Fibroblast of lung (primary cell): ENCODE measurements at regions not wholly inside any gene's neighbourhood (a gene's known extent, or its start where the extent isn't known, plus 50 kb on each side); places are given as distances from the start of the nearest gene placed in this dataset.

Source experiments
- DNase-seq, 2 donors: peaks; one replicate each; pipeline versions ENCODE4 v3.0.0 to v3.0.0-alpha.2; 2010; ENCODE audit warnings: low read depth in 2 of 2
- H2AFZ ChIP-seq: 2 replicates; pipeline ENCODE4 v1.5.1; 2012; ENCODE audit warnings: low read length, control low read depth, inconsistent platforms
- H3K27ac ChIP-seq: 2 replicates; pipeline ENCODE4 v1.5.1; 2011; ENCODE audit warnings: low read length, control low read depth; ENCODE audit not compliant: insufficient read depth
- H3K27me3 ChIP-seq: 2 replicates; pipeline ENCODE4 v1.5.1; 2011; ENCODE audit warnings: mild to moderate bottlenecking, low read length; ENCODE audit not compliant: control insufficient read depth, insufficient read depth
- H3K36me3 ChIP-seq: 2 replicates; pipeline ENCODE4 v1.5.1; 2011; ENCODE audit warnings: low read length; ENCODE audit not compliant: control insufficient read depth, insufficient read depth
- H3K4me1 ChIP-seq: 2 replicates; pipeline ENCODE4 v1.5.1; 2011; ENCODE audit warnings: low read length; ENCODE audit not compliant: control insufficient read depth, insufficient read depth; ENCODE audit errors: extremely low read depth
- H3K4me2 ChIP-seq: 2 replicates; pipeline ENCODE4 v1.5.1; 2011; ENCODE audit warnings: low read length, control low read depth; ENCODE audit not compliant: insufficient read depth; ENCODE audit errors: extremely low read depth
- H3K4me3 ChIP-seq, 4 experiments: fragments of 200-600 bp in 1 of 4; sonication (generic) in 1 of 4; replicated peaks in 1 of 4; 2 replicates each; pipeline ENCODE4 v1.5.1; 2011 to 2016; ENCODE audit warnings: low read length in 4 of 4, low read depth in 3 of 4, mild to moderate bottlenecking in 3 of 4, control low read depth in 2 of 4, inconsistent platforms in 1 of 4, mixed read lengths in 1 of 4; ENCODE audit not compliant: insufficient read depth in 1 of 4; ENCODE audit errors: control extremely low read depth in 1 of 4
- H3K79me2 ChIP-seq: 2 replicates; pipeline ENCODE4 v1.5.1; 2012; ENCODE audit warnings: mild to moderate bottlenecking, low read length, inconsistent platforms; ENCODE audit not compliant: control insufficient read depth, insufficient read depth
- H3K9ac ChIP-seq: 2 replicates; pipeline ENCODE4 v1.5.1; 2011; ENCODE audit warnings: mild to moderate bottlenecking, low read length, control low read depth; ENCODE audit not compliant: insufficient read depth
- H3K9me3 ChIP-seq: 2 replicates; pipeline ENCODE4 v1.5.1; 2012; ENCODE audit warnings: low read depth, low read length; ENCODE audit not compliant: control insufficient read depth, insufficient read depth
- H4K20me1 ChIP-seq: 2 replicates; pipeline ENCODE4 v1.5.1; 2011; ENCODE audit warnings: low read length; ENCODE audit not compliant: control insufficient read depth, insufficient read depth; ENCODE audit errors: extremely low read depth
- EZH2 ChIP-seq: IDR thresholded peaks from 2 replicates; pipeline ENCODE4 v1.5.1; 2012; ENCODE audit warnings: low read length, control low read depth, mild to moderate bottlenecking; ENCODE audit errors: missing control alignments
- TF ChIP-seq, protein P1 (sequence below), 2 donors: IDR thresholded peaks in 1 of 2; conservative IDR thresholded peaks in 1 of 2; 1 replicate in 1 of 2; 2 replicates in 1 of 2; pipeline ENCODE4 v1.5.1; 2011 to 2012; ENCODE audit warnings: low read length in 2 of 2, control low read depth in 1 of 2, inconsistent platforms in 1 of 2, low read depth in 1 of 2, mild to moderate bottlenecking in 1 of 2

DNA sequence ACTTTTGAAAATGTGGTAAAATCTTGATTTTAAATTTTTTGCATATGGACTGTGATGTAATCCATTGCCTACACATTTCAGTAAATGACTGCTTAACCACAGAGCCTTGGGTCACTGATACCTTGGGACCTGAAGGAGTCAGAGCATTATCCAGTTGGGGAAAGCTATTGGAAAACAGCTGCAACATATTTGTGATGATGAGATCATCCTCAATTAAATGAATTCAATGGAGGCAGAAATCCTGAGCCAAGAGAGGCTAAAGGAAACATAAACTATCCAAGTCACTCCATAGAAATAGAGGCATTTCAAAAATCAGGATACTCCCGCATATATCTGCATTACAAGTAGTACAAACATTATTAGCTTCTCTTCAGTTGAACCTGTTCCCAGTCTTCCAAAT is 99.8 kb upstream of the PRMT6 start:
- DNase-seq: peak; percentile 46 to 64
- H3K9me3 ChIP-seq: no peaks in the 10 kb centered on the region
- no peak overlapping the region for H3K4me2 ChIP-seq
- TF ChIP-seq EZH2: no peak
- TF ChIP-seq, protein P1, sequence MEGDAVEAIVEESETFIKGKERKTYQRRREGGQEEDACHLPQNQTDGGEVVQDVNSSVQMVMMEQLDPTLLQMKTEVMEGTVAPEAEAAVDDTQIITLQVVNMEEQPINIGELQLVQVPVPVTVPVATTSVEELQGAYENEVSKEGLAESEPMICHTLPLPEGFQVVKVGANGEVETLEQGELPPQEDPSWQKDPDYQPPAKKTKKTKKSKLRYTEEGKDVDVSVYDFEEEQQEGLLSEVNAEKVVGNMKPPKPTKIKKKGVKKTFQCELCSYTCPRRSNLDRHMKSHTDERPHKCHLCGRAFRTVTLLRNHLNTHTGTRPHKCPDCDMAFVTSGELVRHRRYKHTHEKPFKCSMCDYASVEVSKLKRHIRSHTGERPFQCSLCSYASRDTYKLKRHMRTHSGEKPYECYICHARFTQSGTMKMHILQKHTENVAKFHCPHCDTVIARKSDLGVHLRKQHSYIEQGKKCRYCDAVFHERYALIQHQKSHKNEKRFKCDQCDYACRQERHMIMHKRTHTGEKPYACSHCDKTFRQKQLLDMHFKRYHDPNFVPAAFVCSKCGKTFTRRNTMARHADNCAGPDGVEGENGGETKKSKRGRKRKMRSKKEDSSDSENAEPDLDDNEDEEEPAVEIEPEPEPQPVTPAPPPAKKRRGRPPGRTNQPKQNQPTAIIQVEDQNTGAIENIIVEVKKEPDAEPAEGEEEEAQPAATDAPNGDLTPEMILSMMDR (conservative IDR thresholded peaks at IDR 0.05 in 1 of 2, IDR thresholded peaks at IDR 0.05 in 1 of 2; ENCODE audit: low read depth in 1 of 2, low read length in 2 of 2): no peak
- H3K4me3 ChIP-seq: no peak overlapping the region
- no peak overlapping the region for H3K9ac ChIP-seq
- no peaks in the 10 kb centered on the region for H3K36me3 ChIP-seq
- H3K79me2 ChIP-seq: no peaks in the 10 kb centered on the region
- no peaks in the 10 kb centered on the region for H3K27me3 ChIP-seq
- no peak overlapping the region for H2AFZ ChIP-seq
- no peaks in the 10 kb centered on the region for H3K4me1 ChIP-seq
- H3K27ac ChIP-seq: no peak overlapping the region
- no peaks in the 10 kb centered on the region for H4K20me1 ChIP-seq

DNA sequence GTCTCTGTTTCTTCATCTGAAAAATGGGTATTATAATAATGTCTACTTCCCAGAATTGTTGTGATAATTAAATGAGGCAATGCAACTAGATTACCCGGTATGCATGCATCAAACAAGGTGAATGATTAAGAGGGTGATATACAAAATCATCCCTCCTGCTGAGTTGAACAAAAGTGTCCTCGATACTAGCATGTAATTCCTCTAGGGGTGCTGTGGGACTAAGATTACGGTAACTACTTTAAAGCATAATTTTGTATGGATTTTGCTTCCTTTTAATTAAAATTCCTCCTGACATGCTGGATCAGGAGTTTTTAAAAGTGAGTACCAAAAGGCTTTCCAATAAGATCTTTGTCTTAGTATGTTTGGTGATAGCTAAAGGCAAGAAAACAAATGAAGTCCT is 98.7 kb upstream of the PRMT6 start:
- Histone ChIP-seq H3K9ac (no peak overlapping the region), H3K36me3 (no peaks in the 10 kb centered on the region), H4K20me1 (no peaks in the 10 kb centered on the region), H2AFZ (no peak overlapping the region), H3K4me1 (no peaks in the 10 kb centered on the region), H3K79me2 (no peaks in the 10 kb centered on the region), H3K27ac (no peak overlapping the region), H3K4me2 (no peak overlapping the region), H3K9me3 (no peaks in the 10 kb centered on the region), H3K4me3 (no peak overlapping the region), H3K27me3 (no peaks in the 10 kb centered on the region)
- no peak for TF ChIP-seq EZH2
- TF ChIP-seq, protein P1 (conservative IDR thresholded peaks at IDR 0.05 in 1 of 2, IDR thresholded peaks at IDR 0.05 in 1 of 2; ENCODE audit: low read depth in 1 of 2, low read length in 2 of 2): no peak
- no peak for DNase-seq

DNA sequence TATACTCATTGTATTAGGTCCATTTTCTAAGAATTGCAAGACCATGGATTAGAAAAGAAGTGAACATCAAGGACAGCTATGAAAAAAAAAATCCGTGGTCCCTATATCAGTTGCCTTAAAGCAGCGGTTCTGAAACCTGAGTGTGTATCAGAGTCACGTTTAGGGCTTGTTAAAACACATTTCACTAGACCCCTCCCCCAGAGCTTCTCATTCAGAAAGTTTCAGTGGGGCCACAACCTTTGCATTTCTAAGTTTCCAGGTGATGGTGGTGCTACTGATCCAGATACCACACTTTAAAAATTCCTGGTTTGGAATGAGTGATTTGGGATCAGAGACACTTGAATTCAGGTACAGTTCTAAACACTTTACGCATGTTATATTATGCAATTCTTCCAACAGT is 96.1 kb upstream of the PRMT6 start:
- no peak overlapping the region for H2AFZ ChIP-seq
- H3K36me3 ChIP-seq: no peaks in the 10 kb centered on the region
- no peak for TF ChIP-seq EZH2
- TF ChIP-seq, protein P1 (conservative IDR thresholded peaks at IDR 0.05 in 1 of 2, IDR thresholded peaks at IDR 0.05 in 1 of 2; ENCODE audit: low read depth in 1 of 2, low read length in 2 of 2): no peak
- H4K20me1 ChIP-seq: no peaks in the 10 kb centered on the region
- H3K9me3 ChIP-seq: no peaks in the 10 kb centered on the region
- H3K27ac ChIP-seq: no peak overlapping the region
- no peak overlapping the region for H3K4me3 ChIP-seq
- H3K27me3 ChIP-seq: no peaks in the 10 kb centered on the region
- no peak overlapping the region for H3K9ac ChIP-seq
- DNase-seq: no peak
- H3K79me2 ChIP-seq: no peaks in the 10 kb centered on the region
- no peaks in the 10 kb centered on the region for H3K4me1 ChIP-seq
- no peak overlapping the region for H3K4me2 ChIP-seq
